ENCODE measurements at regions not wholly inside any gene's neighbourhood (a gene's known extent, or its start where the extent isn't known, plus 50 kb on each side); places are given as distances from the start of the nearest gene placed in this dataset.

- DNase-seq (ENCODE audit: low spot score), result no peak
Measured at GRCh38 chr12:58189893-58190292, 248.5 kb downstream of the ATP23 start.

- DNase-seq (ENCODE audit: low spot score), result no peak
Measured at GRCh38 chr12:58190618-58191017, 249.3 kb downstream of the ATP23 start.

- no peak for DNase-seq (ENCODE audit: low spot score)
Measured at GRCh38 chr12:58196971-58197370, 255.6 kb downstream of the ATP23 start.

- DNase-seq (ENCODE audit: low spot score), result no peak
Measured at GRCh38 chr12:58202933-58203718, 261.8 kb downstream of the ATP23 start.

GRCh38 chr12:58204071-58204470 is 262.7 kb downstream of the ATP23 start:
- DNase-seq (ENCODE audit: low spot score), result no peak

GRCh38 chr12:58206876-58207275 is 265.5 kb downstream of the ATP23 start:
- DNase-seq (ENCODE audit: low spot score), result no peak

- no peak for DNase-seq (ENCODE audit: low spot score)
Measured at GRCh38 chr12:58211211-58211610, 269.8 kb downstream of the ATP23 start.

GRCh38 chr12:58217130-58217529 is 275.8 kb downstream of the ATP23 start:
- no peak for DNase-seq (ENCODE audit: low spot score)

GRCh38 chr12:58224536-58225105 is 283.3 kb downstream of the ATP23 start:
- DNase-seq (ENCODE audit: low spot score), result no peak

- DNase-seq (ENCODE audit: low spot score), result no peak
Measured at GRCh38 chr12:58225203-58225877, 284.0 kb downstream of the ATP23 start.

- DNase-seq (ENCODE audit: low spot score), result no peak
Measured at GRCh38 chr12:58233886-58234285, 292.5 kb downstream of the ATP23 start.

GRCh38 chr12:58238411-58238810 is 297.0 kb downstream of the ATP23 start:
- DNase-seq (ENCODE audit: low spot score), result no peak

GRCh38 chr12:58241099-58241498 is 299.7 kb downstream of the ATP23 start:
- no peak for DNase-seq (ENCODE audit: low spot score)

GRCh38 chr12:58242796-58243630 is 301.6 kb downstream of the ATP23 start:
- DNase-seq (ENCODE audit: low spot score), result no peak

- peak; percentile 69 for DNase-seq (ENCODE audit: low spot score)
Measured at GRCh38 chr12:58247633-58248032, 306.3 kb downstream of the ATP23 start.

GRCh38 chr12:58248599-58248998 is 307.2 kb downstream of the ATP23 start:
- no peak for DNase-seq (ENCODE audit: low spot score)

- no peak for DNase-seq (ENCODE audit: low spot score)
Measured at GRCh38 chr12:58249610-58250009, 308.2 kb downstream of the ATP23 start.

- DNase-seq (ENCODE audit: low spot score), result no peak
Measured at GRCh38 chr12:58250077-58250476, 308.7 kb downstream of the ATP23 start.

GRCh38 chr12:58252914-58253313 is 311.5 kb downstream of the ATP23 start:
- DNase-seq (ENCODE audit: low spot score), result no peak

- DNase-seq (ENCODE audit: low spot score), result no peak
Measured at GRCh38 chr12:58253663-58254062, 312.3 kb downstream of the ATP23 start.

GRCh38 chr12:58254463-58255100 is 313.2 kb downstream of the ATP23 start:
- no peak for DNase-seq (ENCODE audit: low spot score)

Measured in HT-29 (cell line).